ENCODE measurements at regions not wholly inside any gene's neighbourhood (a gene's known extent, or its start where the extent isn't known, plus 50 kb on each side); places are given as distances from the start of the nearest gene placed in this dataset.

DNA sequence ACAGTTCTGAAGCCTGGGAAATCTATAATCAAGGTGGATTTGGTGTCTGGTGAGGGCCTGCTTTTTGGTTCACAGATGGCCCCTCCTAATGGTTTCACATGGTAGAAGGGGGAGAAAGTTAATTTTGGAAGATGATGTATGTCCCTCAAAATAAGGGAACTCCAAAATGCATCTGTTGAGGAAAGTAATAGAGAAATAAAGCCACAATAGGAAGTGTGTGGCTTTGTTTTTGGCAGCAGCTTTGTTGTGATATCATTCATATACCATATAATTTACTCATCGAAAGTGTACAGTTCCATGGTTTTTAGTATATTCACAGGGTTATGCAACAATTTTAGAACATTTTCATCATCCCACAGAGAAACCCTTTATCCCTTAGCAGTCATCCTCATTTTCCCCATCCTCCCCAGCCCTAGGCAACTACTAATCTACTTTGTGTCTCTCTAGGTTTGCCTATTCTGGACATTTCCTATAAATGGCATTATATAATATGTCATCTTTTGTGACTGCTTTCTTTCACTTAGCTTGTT, 274.0 kb upstream of the FAM98A start:
- no peak for DNase-seq (ENCODE audit: low spot score)

DNA sequence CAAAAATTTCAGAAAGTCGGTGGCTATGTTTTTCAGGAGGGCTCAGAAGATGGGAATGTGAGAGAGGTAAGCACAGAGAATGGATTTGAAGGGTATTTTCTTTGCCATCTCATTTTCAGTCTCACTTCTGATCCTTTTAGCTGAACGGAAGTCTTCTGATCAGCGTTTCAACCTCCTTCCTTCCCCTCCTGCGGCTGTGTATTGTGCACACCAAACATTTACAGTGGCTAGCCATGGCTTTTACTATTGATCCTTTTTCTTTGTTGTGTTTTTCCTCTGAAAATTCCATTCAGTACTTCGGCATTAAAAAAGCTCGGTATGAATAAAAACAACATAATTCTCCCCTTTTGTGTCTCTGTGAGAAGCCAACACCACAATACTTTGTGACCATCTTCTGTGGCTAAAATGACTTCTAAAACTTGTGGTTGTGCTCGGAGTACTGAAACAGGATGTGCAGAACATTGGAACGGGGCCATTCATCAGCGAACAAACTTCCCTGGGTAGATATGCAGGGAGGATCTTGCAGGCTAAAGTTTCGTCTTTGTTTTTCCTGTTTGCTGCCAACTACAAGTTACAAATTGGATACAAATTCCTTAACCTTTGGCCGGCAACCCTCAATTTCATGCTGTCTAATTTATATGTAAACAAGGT, 260.8 kb upstream of the FAM98A start:
- DNase-seq (ENCODE audit: low spot score), result no peak

- DNase-seq (ENCODE audit: low spot score), result no peak
Observed at GRCh38 chr2:33859176-33859575, 260.1 kb upstream of the FAM98A start.

GRCh38 chr2:33848486-33848885, 249.4 kb upstream of the FAM98A start:
- DNase-seq (ENCODE audit: low spot score), result no peak

DNA sequence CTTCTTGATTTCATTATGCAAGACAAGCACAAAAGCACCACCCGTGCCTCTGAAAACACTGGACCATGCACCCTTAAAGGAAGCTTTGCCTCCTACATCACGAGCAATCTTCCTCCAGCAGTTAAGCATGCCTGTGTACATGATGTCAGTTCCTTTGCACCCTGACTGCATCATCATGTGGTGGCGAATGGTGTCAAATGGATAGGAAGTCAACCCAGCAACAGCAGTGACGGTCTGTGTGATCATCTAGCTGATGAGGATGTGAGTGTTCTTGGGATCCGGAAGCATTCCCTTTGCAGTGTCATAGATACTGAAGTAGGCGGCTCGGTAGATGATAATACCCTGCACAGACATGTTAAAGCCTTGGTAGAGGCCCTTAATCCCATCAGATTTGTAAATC, 240.7 kb upstream of the FAM98A start:
- no peak for DNase-seq (ENCODE audit: low spot score)

- no peak for DNase-seq (ENCODE audit: low spot score)
Observed at GRCh38 chr2:33836628-33837027, 237.5 kb upstream of the FAM98A start.

DNA sequence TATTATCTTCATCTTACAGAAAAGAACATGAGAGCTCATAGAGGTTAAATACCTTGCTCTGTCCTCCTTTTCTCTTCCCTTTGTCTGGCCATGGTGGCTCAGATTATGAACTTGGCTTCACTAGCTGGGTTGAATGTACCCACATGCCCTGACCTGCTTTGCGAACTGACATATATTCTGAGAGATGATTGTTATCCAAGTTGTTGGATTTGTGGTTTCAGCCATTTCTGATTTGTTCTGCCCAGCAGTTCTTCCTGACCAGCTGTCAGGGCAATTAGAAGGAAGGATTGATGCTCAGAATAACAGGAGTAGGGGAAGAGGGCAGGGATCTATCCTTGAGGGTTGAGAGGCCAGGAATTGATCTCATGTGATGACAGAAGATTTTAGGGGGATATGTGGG, 236.8 kb upstream of the FAM98A start:
- DNase-seq (ENCODE audit: low spot score), result no peak

- DNase-seq (ENCODE audit: low spot score), result no peak
Observed at GRCh38 chr2:33822964-33823363, 223.9 kb upstream of the FAM98A start.

DNA sequence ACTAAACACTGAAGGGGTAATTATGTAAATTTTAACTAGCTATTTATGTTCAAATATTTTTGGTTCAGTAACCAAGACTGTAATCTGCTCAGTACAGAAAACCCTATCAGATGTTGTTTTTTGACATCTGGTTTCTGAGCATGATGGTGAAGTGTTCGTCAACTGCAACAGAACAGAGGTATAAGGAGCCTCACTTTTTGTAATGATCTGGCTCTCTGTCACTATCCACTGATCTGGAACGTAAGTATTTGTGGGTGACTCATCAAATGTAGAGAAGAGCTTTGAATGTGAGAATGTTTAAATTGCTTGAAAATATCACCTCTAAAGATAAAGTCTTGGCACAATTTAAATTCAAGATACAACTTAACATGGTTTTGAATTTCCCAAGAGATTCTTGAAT, 213.6 kb upstream of the FAM98A start:
- no peak for DNase-seq (ENCODE audit: low spot score)

- DNase-seq (ENCODE audit: low spot score), result no peak
Observed at GRCh38 chr2:33810046-33810835, 211.1 kb upstream of the FAM98A start.

DNA sequence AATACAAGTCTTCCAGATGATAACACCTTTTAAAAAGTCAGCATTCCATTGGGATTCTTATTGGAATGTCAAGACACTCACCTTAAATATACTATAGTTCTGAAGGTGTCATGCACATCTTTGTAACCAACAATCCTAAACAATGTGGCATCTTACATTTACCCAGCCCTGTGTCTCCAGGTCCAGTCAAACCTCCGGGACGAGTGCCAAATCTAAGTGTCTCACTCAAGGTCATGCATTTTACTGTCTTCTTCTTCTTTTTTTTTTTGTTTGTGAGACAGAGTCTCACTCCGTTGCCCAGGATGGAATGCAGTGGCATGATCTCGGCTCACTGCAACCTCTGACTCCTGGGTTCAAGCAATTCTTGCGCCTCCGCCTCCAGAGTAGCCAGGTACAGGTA, 206.9 kb upstream of the FAM98A start:
- DNase-seq (ENCODE audit: low spot score), result no peak

DNA sequence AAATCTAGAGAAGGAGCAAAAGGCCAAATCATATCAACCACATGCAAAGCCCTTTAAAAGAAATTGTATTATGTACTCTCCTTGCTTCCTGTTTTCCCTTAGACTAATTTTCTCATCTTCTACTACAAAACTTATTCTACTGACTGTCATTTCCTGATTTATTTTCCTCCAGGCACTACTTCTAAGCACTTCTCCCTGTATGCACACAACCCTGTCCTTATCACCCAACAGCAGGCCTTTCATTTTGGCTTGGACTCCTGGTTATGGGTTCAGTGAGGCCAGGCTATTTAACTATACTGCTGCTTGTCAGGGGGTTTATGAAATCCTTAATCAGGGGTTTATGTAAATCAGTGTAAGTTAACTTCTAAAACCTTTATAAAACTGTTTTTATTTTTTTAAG, 205.1 kb upstream of the FAM98A start:
- DNase-seq (ENCODE audit: low spot score), result no peak

- no peak for DNase-seq (ENCODE audit: low spot score)
Observed at GRCh38 chr2:33796511-33796910, 197.4 kb upstream of the FAM98A start.

GRCh38 chr2:33791625-33792024, 192.5 kb upstream of the FAM98A start:
- DNase-seq (ENCODE audit: low spot score), result no peak

DNA sequence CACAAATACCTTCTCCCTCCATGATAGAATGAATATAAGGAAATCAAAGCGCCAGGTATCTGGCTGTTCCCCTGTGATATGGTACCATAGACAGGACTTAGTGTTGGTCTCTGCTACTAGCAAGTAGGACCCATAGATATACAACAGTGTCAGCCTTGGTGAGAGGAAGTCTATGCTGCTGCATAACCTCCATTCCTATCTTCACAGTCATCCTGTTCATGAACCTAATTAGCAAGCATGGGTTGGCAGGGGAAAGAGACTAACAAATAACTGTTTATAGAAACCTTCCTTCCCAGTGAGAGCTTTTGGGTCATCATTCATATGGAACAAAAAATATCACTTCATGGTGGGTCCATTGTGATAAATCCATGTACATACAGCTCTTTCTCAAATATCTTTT, 188.9 kb upstream of the FAM98A start:
- no peak for DNase-seq (ENCODE audit: low spot score)

DNA sequence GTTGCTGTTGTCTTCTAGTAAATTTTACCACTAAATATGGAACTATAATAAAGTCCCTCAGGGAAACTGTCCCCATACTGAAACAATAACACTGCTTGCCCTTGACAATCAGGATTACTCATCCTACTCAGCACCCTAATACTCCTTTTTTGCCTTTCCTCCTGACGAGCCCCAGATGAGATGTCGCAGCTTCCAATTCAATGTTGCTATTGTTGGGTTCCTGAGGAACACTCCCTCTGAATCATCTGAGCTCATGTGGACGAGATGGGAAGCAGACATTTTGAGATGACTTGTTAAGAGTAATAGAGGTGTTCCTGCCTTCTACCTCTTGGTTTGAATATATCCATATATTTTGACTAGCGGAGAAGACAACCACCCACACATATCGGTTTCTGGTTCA, 187.8 kb upstream of the FAM98A start:
- DNase-seq (ENCODE audit: low spot score), result no peak

- DNase-seq (ENCODE audit: low spot score), result no peak
Observed at GRCh38 chr2:33785201-33786106, 186.4 kb upstream of the FAM98A start.

GRCh38 chr2:33784488-33784887, 185.4 kb upstream of the FAM98A start:
- no peak for DNase-seq (ENCODE audit: low spot score)

GRCh38 chr2:33782395-33783230, 183.5 kb upstream of the FAM98A start:
- no peak for DNase-seq (ENCODE audit: low spot score)

DNA sequence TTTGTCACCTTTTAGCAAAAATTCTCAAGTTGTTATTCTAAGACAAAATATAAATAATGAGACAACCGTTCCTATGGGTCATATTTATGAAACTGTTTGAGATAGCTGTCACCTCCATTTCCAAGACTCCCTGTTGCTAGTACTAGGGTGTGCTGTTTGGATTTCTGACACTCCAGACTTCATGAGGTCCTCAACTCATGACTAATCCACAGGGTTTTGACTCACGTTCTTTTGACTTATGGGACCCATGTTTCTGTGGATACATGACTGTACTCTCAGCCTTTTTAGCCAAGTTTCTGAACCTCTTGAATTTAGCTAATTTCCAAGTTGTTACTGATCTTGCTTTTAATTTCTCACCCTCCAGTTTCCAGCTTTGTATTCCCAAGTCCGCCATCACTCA, 178.7 kb upstream of the FAM98A start:
- DNase-seq (ENCODE audit: low spot score), result no peak

- no peak for DNase-seq (ENCODE audit: low spot score)
Observed at GRCh38 chr2:33775306-33775705, 176.2 kb upstream of the FAM98A start.

DNA sequence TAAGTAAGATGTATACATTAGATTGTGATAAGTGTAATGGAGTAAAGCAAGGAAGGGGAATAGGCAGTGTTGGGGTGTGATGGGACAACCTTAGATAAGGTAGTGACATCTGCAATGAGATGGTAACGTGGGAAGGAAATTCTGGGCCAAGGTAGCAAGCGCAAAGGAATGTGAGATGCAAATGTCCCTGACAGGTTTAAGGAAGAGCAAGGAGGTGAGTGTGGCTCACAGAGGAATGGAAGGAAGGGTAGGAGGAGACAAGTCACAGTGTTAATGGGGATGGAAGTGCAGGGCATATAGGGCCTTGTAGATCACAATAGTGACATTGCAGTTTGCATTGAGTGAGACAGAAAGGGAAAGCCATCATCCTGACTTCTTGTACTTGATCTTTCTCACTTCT, 170.9 kb upstream of the FAM98A start:
- no peak for DNase-seq (ENCODE audit: low spot score)

Data from CD4-positive, alpha-beta T cell treated with Interleukin-6 at 100 ng/mL for 8 hours (primary cell).